ENCODE measurements at regions not wholly inside any gene's neighbourhood (a gene's known extent, or its start where the extent isn't known, plus 50 kb on each side); places are given as distances from the start of the nearest gene placed in this dataset.
"Not testable (repeated sequence)": the region's sequence is repeated elsewhere in the genome, so short reads cannot be mapped to it uniquely, and the experiment has no call there.

- Mint-ChIP-seq H3K9me3 (peaks cover 3% of the 10 kb centered on the region), H3K27ac (ENCODE audit: unreplicated experiment) (no peak overlapping the region), H3K4me1 (no peaks in the 10 kb centered on the region), H3K4me3 (no peak overlapping the region), H3K36me3 (ENCODE audit: low read depth) (peaks cover 6% of the 10 kb centered on the region), H3K27me3 (ENCODE audit: low read depth) (no peaks in the 10 kb centered on the region)
- DNase-seq (ENCODE audit: low read depth, low spot score) = no peak
- TF ChIP-seq, protein P1, sequence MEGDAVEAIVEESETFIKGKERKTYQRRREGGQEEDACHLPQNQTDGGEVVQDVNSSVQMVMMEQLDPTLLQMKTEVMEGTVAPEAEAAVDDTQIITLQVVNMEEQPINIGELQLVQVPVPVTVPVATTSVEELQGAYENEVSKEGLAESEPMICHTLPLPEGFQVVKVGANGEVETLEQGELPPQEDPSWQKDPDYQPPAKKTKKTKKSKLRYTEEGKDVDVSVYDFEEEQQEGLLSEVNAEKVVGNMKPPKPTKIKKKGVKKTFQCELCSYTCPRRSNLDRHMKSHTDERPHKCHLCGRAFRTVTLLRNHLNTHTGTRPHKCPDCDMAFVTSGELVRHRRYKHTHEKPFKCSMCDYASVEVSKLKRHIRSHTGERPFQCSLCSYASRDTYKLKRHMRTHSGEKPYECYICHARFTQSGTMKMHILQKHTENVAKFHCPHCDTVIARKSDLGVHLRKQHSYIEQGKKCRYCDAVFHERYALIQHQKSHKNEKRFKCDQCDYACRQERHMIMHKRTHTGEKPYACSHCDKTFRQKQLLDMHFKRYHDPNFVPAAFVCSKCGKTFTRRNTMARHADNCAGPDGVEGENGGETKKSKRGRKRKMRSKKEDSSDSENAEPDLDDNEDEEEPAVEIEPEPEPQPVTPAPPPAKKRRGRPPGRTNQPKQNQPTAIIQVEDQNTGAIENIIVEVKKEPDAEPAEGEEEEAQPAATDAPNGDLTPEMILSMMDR (conservative IDR thresholded peaks at IDR 0.05) = no peak
Measured at GRCh38 chr3:162626172-162626571, 1129.6 kb downstream of the OTOL1 start.

GRCh38 chr3:162628531-162628930 lies 1131.9 kb downstream of the OTOL1 start:
- Mint-ChIP-seq H3K9me3 (no peaks in the 10 kb centered on the region), H3K27me3 (ENCODE audit: low read depth) (no peaks in the 10 kb centered on the region), H3K4me1 (no peaks in the 10 kb centered on the region), H3K27ac (ENCODE audit: unreplicated experiment) (no peak overlapping the region), H3K4me3 (no peak overlapping the region), H3K36me3 (ENCODE audit: low read depth) (peaks cover 3% of the 10 kb centered on the region)
- TF ChIP-seq, protein P1 (conservative IDR thresholded peaks at IDR 0.05) = no peak
- no peak for DNase-seq (ENCODE audit: low read depth, low spot score)

GRCh38 chr3:162629372-162629771 lies 1132.8 kb downstream of the OTOL1 start:
- H3K27me3 Mint-ChIP-seq (ENCODE audit: low read depth) = no peaks in the 10 kb centered on the region
- H3K4me3 Mint-ChIP-seq = no peak overlapping the region
- DNase-seq (ENCODE audit: low read depth, low spot score) = no peak
- no peak overlapping the region for H3K27ac Mint-ChIP-seq (ENCODE audit: unreplicated experiment)
- TF ChIP-seq, protein P1 (conservative IDR thresholded peaks at IDR 0.05) = no peak
- no peaks in the 10 kb centered on the region for H3K9me3 Mint-ChIP-seq
- H3K4me1 Mint-ChIP-seq = no peaks in the 10 kb centered on the region
- no peaks in the 10 kb centered on the region for H3K36me3 Mint-ChIP-seq (ENCODE audit: low read depth)

- Mint-ChIP-seq H3K27me3 (ENCODE audit: low read depth) (no peaks in the 10 kb centered on the region), H3K36me3 (ENCODE audit: low read depth) (peaks cover under 1% of the 10 kb centered on the region), H3K9me3 (peaks cover 4% of the 10 kb centered on the region), H3K27ac (ENCODE audit: unreplicated experiment) (no peak overlapping the region), H3K4me1 (no peaks in the 10 kb centered on the region), H3K4me3 (no peak overlapping the region)
- no peak for DNase-seq (ENCODE audit: low read depth, low spot score)
- TF ChIP-seq, protein P1 (conservative IDR thresholded peaks at IDR 0.05) = no peak
Measured at GRCh38 chr3:162632672-162633071, 1136.1 kb downstream of the OTOL1 start.

DNA sequence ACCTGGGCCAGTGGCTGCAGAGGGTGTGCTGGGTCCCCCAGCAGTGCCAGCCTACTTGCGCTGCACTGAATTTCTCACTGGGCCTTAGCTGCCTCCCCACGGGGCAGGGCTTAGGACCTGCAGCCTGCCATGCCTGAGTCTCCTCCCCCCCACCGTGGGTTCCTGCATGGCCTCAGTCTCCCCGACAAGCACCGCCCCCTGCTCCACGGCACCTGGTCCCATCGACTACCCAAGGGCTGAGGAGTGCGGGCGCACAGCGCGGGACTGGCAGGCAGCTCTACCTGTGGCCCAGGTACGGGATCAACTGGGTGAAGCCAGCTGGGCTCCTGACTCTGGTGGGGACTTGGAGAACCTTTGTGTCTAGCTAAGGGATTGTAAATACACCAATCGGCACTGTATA lies 1143.6 kb downstream of the OTOL1 start:
- not testable (repeated sequence) for DNase-seq (ENCODE audit: low read depth, low spot score); H3K27ac Mint-ChIP-seq (ENCODE audit: unreplicated experiment); H3K27me3 Mint-ChIP-seq (ENCODE audit: low read depth); H3K9me3 Mint-ChIP-seq; H3K36me3 Mint-ChIP-seq (ENCODE audit: low read depth); H3K4me3 Mint-ChIP-seq; H3K4me1 Mint-ChIP-seq

DNA sequence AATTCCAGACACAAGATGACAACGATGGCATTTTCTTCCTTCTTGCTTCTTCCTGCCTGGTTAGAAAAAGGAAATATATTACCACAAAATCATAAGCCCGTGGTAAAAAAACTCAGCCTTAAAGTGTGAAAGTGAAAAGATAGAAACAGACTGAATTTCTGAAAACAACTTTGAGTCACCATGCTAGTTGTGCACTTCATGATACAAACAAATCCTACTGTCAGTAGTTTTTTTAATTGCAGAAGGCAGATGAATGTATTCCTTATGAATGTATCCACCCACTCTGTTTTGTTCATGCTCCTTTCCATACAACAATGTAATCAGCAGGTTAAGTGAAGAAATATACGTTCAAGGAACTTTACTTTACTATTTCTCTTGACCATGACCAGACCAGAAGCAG lies 1144.7 kb downstream of the OTOL1 start:
- no peaks in the 10 kb centered on the region for H3K4me1 Mint-ChIP-seq
- no peak for DNase-seq (ENCODE audit: low read depth, low spot score)
- H3K4me3 Mint-ChIP-seq = no peak overlapping the region
- TF ChIP-seq, protein P1 (conservative IDR thresholded peaks at IDR 0.05) = no peak
- no peaks in the 10 kb centered on the region for H3K27me3 Mint-ChIP-seq (ENCODE audit: low read depth)
- no peak overlapping the region for H3K27ac Mint-ChIP-seq (ENCODE audit: unreplicated experiment)
- peaks cover 5% of the 10 kb centered on the region for H3K9me3 Mint-ChIP-seq
- H3K36me3 Mint-ChIP-seq (ENCODE audit: low read depth) = peaks cover 3% of the 10 kb centered on the region

All from neural crest cell (in vitro differentiated cells).